Calu3 (cell line): ENCODE measurements at regions not wholly inside any gene's neighbourhood (a gene's known extent, or its start where the extent isn't known, plus 50 kb on each side); places are given as distances from the start of the nearest gene placed in this dataset.
"Not testable (repeated sequence)": the region's sequence is repeated elsewhere in the genome, so short reads cannot be mapped to it uniquely, and the experiment has no call there.

Source experiments
- BruUV-seq: library from RNA; stranded (reverse); fragments of 400-500 nt; replicated peaks from 2 replicates; lab custom pipeline; 2021; lab: Mats Ljungman, UMichigan
- CTCF ChIA-PET: fragments of 300-600 bp; sonication (Branson Sonifier 250); formaldehyde crosslinking; loops from one replicate; lab custom pipeline; 2022; ENCODE audit warnings: antibody characterized with exemption; lab: Charles Lee
- DNase-seq: peaks from one replicate; pipeline ENCODE4 v3.0.0; 2022
- H3K27ac Mint-ChIP-seq: one replicate; pipeline ENCODE4 v1.8.0; 2022; ENCODE audit warnings: mixed read lengths; ENCODE audit not compliant: unreplicated experiment
- H3K27me3 Mint-ChIP-seq: one replicate; pipeline ENCODE4 v1.8.0; 2022; ENCODE audit warnings: mixed read lengths; ENCODE audit not compliant: unreplicated experiment
- H3K36me3 Mint-ChIP-seq: one replicate; pipeline ENCODE4 v1.8.0; 2022; ENCODE audit warnings: mild to moderate bottlenecking, moderate library complexity, mixed read lengths; ENCODE audit not compliant: insufficient read depth, unreplicated experiment
- H3K4me1 Mint-ChIP-seq: one replicate; pipeline ENCODE4 v1.8.0; 2022; ENCODE audit warnings: mild to moderate bottlenecking, low read depth, mixed read lengths; ENCODE audit not compliant: unreplicated experiment
- H3K4me3 Mint-ChIP-seq: one replicate; pipeline ENCODE4 v1.8.0; 2022; ENCODE audit warnings: mild to moderate bottlenecking, low read depth, moderate library complexity, mixed read lengths; ENCODE audit not compliant: unreplicated experiment
- H3K9me3 Mint-ChIP-seq: one replicate; pipeline ENCODE4 v1.8.0; 2022; ENCODE audit warnings: low read depth, mixed read lengths; ENCODE audit not compliant: unreplicated experiment
- intact Hi-C: fragments of 100-400 bp; cut with micrococcal nuclease; formaldehyde crosslinking; loops from one replicate; pipeline ENCODE4 v1.10.0; 2022; ENCODE audit not compliant: unreplicated experiment
- TF ChIP-seq, protein P1 (sequence below): fragments of 200-600 bp; IDR thresholded peaks from one replicate; pipeline ENCODE4 v1.8.0; 2022; ENCODE audit warnings: antibody characterized with exemption; ENCODE audit not compliant: unreplicated experiment

DNA sequence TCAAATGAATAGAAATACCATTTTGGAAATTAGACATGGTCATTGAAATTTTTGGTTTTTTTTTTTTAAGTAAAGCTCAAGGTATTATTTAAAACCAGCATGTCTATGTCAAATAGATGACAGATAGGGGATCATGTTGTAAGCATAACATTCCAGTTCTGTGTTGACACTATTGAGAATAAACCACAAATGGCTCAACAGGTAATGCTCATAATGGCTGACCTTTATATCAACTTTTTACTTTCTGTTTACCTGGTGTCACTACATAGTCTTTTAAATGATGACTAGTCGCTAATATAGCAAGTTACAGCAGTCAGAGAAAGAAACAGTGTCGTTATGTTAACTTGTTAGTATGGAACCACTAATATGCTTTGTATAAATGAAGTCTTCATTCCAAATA is 616.0 kb downstream of the GATA3 start:
- H3K4me1 Mint-ChIP-seq: no peaks in the 10 kb centered on the region
- no peak overlapping the region for H3K27ac Mint-ChIP-seq
- H3K4me3 Mint-ChIP-seq: no peak overlapping the region
- no TSS peak for BruUV-seq
- no peak for DNase-seq
- TF ChIP-seq, protein P1, sequence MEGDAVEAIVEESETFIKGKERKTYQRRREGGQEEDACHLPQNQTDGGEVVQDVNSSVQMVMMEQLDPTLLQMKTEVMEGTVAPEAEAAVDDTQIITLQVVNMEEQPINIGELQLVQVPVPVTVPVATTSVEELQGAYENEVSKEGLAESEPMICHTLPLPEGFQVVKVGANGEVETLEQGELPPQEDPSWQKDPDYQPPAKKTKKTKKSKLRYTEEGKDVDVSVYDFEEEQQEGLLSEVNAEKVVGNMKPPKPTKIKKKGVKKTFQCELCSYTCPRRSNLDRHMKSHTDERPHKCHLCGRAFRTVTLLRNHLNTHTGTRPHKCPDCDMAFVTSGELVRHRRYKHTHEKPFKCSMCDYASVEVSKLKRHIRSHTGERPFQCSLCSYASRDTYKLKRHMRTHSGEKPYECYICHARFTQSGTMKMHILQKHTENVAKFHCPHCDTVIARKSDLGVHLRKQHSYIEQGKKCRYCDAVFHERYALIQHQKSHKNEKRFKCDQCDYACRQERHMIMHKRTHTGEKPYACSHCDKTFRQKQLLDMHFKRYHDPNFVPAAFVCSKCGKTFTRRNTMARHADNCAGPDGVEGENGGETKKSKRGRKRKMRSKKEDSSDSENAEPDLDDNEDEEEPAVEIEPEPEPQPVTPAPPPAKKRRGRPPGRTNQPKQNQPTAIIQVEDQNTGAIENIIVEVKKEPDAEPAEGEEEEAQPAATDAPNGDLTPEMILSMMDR: no peak
- H3K36me3 Mint-ChIP-seq: no peaks in the 10 kb centered on the region
- H3K27me3 Mint-ChIP-seq: no peaks in the 10 kb centered on the region
- intact Hi-C loops: no loop called here
- CTCF ChIA-PET: no interaction called here
- peaks cover 2% of the 10 kb centered on the region for H3K9me3 Mint-ChIP-seq

DNA sequence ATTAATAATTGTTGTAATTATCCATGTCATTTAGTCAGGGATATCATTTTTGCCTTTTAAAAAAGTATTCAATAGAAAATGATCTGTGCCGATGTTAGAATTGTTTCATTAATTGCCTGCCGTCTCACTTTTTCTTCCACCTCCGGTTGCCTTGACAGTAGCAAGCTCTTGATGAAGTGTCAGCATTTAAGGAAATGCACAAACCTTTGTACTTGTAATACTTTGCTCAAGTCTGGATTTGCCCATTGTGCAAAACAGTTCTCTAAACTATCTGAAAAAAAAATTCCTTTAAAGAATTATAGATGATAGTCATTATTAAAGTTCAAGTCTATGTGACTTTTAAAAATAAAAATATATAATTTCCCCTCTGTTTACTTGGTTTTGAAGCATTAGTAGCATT is 619.7 kb downstream of the GATA3 start:
- Mint-ChIP-seq H3K36me3 (no peaks in the 10 kb centered on the region), H3K4me3 (no peak overlapping the region), H3K27ac (no peak overlapping the region), H3K9me3 (peaks cover 7% of the 10 kb centered on the region), H3K4me1 (peaks cover 12% of the 10 kb centered on the region), H3K27me3 (no peaks in the 10 kb centered on the region)
- intact Hi-C loops: no loop called here
- CTCF ChIA-PET: no interaction called here
- BruUV-seq: no TSS peak
- DNase-seq: no peak
- TF ChIP-seq, protein P1: no peak

DNA sequence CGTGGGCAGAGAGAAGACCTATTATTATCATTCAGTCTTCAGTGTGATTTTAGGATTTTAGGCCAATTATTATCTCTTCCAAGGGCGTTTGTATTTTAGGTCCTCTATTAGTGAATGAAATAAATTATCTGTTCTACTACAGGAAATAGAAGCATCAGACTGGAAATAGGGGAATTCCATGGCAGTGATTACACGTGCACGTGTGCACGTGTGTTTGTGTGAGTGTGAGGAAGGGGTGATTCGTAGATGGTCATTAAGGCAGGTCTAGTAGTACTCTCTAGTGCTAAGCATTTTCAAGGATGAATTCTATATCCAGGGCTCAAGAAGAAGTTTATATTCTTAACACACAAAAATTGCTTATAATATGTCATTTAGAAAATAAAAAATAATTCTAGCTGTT is 623.2 kb downstream of the GATA3 start:
- no TSS peak for BruUV-seq
- TF ChIP-seq, protein P1: no peak
- intact Hi-C loops: no loop called here
- H3K9me3 Mint-ChIP-seq: peaks cover 15% of the 10 kb centered on the region
- H3K27me3 Mint-ChIP-seq: no peaks in the 10 kb centered on the region
- CTCF ChIA-PET: no interaction called here
- peak overlapping the region; percentile 18 for H3K27ac Mint-ChIP-seq
- no peak for DNase-seq
- H3K36me3 Mint-ChIP-seq: no peaks in the 10 kb centered on the region
- peaks cover 12% of the 10 kb centered on the region for H3K4me1 Mint-ChIP-seq
- H3K4me3 Mint-ChIP-seq: no peak overlapping the region

DNA sequence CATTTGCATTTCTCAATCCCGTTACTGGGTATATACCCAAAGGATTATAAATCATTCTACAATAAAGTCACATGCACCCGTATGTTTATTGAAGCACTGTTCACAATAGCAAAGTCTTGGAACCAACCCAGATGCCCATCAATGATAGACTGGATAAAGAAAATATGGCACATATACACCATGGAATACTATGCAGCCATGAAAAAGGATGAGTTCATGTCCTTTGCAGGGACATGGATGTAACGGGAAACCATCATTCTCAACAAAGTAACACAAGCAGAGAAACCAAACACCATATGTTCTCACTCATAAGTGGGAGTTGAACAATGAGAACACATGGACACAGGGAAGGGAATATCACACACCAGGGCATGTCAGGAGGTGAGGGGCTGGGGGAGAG is 630.4 kb downstream of the GATA3 start:
- H3K27me3 Mint-ChIP-seq, CTCF ChIA-PET, H3K9me3 Mint-ChIP-seq, H3K27ac Mint-ChIP-seq, H3K36me3 Mint-ChIP-seq, DNase-seq, H3K4me3 Mint-ChIP-seq, H3K4me1 Mint-ChIP-seq, BruUV-seq, intact Hi-C loops: not testable (repeated sequence)

DNA sequence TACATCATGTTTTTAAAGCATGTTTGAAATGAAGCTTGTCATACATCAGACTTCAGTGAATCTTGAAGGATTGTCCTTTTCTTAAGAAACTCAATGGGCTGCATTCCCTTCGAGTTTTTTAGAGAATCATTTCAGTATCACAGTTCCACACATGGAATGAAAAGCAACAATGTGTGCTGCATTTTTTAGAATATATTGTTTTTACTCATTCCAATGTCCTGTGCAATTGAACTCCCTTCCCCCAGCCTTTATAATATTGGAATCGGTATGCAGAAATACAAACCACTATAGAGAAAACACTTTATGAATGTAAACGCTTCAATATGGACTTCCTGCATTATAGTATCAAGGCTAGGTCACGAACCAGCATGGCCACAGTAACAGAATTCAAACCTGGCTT is 634.4 kb downstream of the GATA3 start:
- TF ChIP-seq, protein P1: no peak
- intact Hi-C loops: no loop called here
- Mint-ChIP-seq H3K9me3 (no peaks in the 10 kb centered on the region), H3K27ac (no peak overlapping the region), H3K36me3 (no peaks in the 10 kb centered on the region), H3K4me1 (no peaks in the 10 kb centered on the region), H3K27me3 (no peaks in the 10 kb centered on the region), H3K4me3 (no peak overlapping the region)
- CTCF ChIA-PET: no interaction called here
- no TSS peak for BruUV-seq
- no peak for DNase-seq
